ENCODE measurements at regions not wholly inside any gene's neighbourhood (a gene's known extent, or its start where the extent isn't known, plus 50 kb on each side); places are given as distances from the start of the nearest gene placed in this dataset.

- TF ChIP-seq CTCF (IDR thresholded peaks at IDR 0.05) (no peak), POLR2A (IDR thresholded peaks at IDR 0.05) (no peak), EP300 (IDR thresholded peaks at IDR 0.05) (no peak), POLR2AphosphoS5 (IDR thresholded peaks at IDR 0.05) (no peak)
Measured at GRCh38 chr14:104280902-104281767, 142.7 kb downstream of the KIF26A start.
